ENCODE measurements at regions not wholly inside any gene's neighbourhood (a gene's known extent, or its start where the extent isn't known, plus 50 kb on each side); places are given as distances from the start of the nearest gene placed in this dataset.
A peak's percentile ranks its signal among the peaks of the same experiment; 100 is the strongest.

- Histone ChIP-seq H3K9me3 (replicated peaks; ENCODE audit: control insufficient read depth, insufficient read depth, low read length) (peaks cover 1% of the 10 kb centered on the region; the same call in 1 of the 3 replicates), H3K9ac (ENCODE audit: control insufficient read depth, insufficient read depth, low read length) (no peak overlapping the region), H3K27me3 (replicated peaks in 1 of 2; ENCODE audit: control insufficient read depth in 2 of 2, insufficient read depth in 2 of 2, low read length in 1 of 2) (no peaks in the 10 kb centered on the region), H3K36me3 (ENCODE audit: control insufficient read depth in 2 of 2, insufficient read depth in 2 of 2, low read length in 1 of 2) (no peaks in the 10 kb centered on the region; a peak in 1 of 4 replicates), H3K27ac (ENCODE audit: control insufficient read depth, insufficient read depth) (no peak overlapping the region), H2AFZ (ENCODE audit: control insufficient read depth, low read depth, low read length) (no peak overlapping the region), H3K4me1 (ENCODE audit: control insufficient read depth, insufficient read depth, low read length) (peaks cover 24% of the 10 kb centered on the region), H3K79me2 (ENCODE audit: control insufficient read depth, insufficient read depth, low read length) (no peaks in the 10 kb centered on the region), H3K4me2 (ENCODE audit: control insufficient read depth, insufficient read depth) (no peak overlapping the region), H4K20me1 (ENCODE audit: control insufficient read depth, insufficient read depth) (no peaks in the 10 kb centered on the region), H3K4me3 (no peak overlapping the region)
- in situ Hi-C loops (cut with MboI) = no loop called here
- no peak for DNase-seq (ENCODE audit: low read depth, low spot score)
- SMC1A ChIA-PET (ENCODE audit: uncharacterized antibody, unreplicated experiment) = interaction anchor here (0.6 kb wide), 1 partner anchor 178 kb away, joined by 3 read pairs; no protein-coding TSS in a partner anchor
- intact Hi-C loops (cut with micrococcal nuclease; ENCODE audit: unreplicated experiment) = loop anchor here (5.0 kb wide), 1 partner anchor 120 kb away; no protein-coding TSS in a partner anchor
- RAD21 ChIA-PET (ENCODE audit: unreplicated experiment) = interaction anchor here (1.9 kb wide), 1 partner anchor 17 kb away, joined by 7 read pairs; no protein-coding TSS in a partner anchor
- WGBS (ENCODE audit: insufficient coverage, insufficient replicate concordance, low lambda C conversion rate, missing lambda C conversion rate) = 76% methylated on average over 17 of the region's 17 CpGs
- no TSS peak for BruUV-seq (replicated peaks)
- no peak for FAIRE-seq
- POLR2A ChIA-PET = no interaction called here
- CTCF ChIA-PET = interaction anchor here (0.7 to 4.1 kb wide), 3 partner anchors 8 to 71 kb away, joined by 3 to 24 read pairs (median 8); no protein-coding TSS in a partner anchor
- no peak for ATAC-seq
- TF ChIP-seq BCL11A (IDR thresholded peaks at IDR 0.05; ENCODE audit: low read depth, low read length) (0 out of 2 replicates have a peak, but pooled peaks have one; percentile 5), MTA2 (IDR thresholded peaks at IDR 0.05; ENCODE audit: low read depth) (peak; percentile 62), BHLHE40 (IDR thresholded peaks at IDR 0.05; ENCODE audit: borderline replicate concordance in 1 of 2, low read depth in 2 of 2, low read length in 1 of 2) (0 out of 4 replicates have a peak, but pooled peaks of 1 of the 2 experiments have one; percentile 53), RELB (IDR thresholded peaks at IDR 0.05; ENCODE audit: low read depth) (0 out of 2 replicates have a peak, but pooled peaks have one; percentile 18), PAX5 (IDR thresholded peaks at IDR 0.05; ENCODE audit: borderline replicate concordance, low read depth, low read length) (no peak), EP300 (IDR thresholded peaks at IDR 0.05; ENCODE audit: borderline replicate concordance in 1 of 2, control insufficient read depth in 1 of 2, low read depth in 2 of 2, low read length in 2 of 2) (peak in 1 of 2 experiments; percentile 36; a peak in 1 of 4 replicates), MEF2B (IDR thresholded peaks at IDR 0.05; ENCODE audit: partially characterized antibody, poor library complexity, severe bottlenecking) (peak; percentile 85), RUNX3 (IDR thresholded peaks at IDR 0.05; ENCODE audit: low read length) (peak; percentile 49; the same call in 1 of the 2 replicates), RAD51 (IDR thresholded peaks at IDR 0.05) (peak; percentile 60), PBX3 (IDR thresholded peaks at IDR 0.05; ENCODE audit: insufficient replicate concordance, low read depth, low read length) (no peak), NFIC (IDR thresholded peaks at IDR 0.05; ENCODE audit: low read depth, low read length) (no peak), SIN3A (IDR thresholded peaks at IDR 0.05; ENCODE audit: low read depth, low read length) (no peak), ZSCAN29 (IDR thresholded peaks at IDR 0.05) (no peak), BACH1 (IDR thresholded peaks at IDR 0.05; ENCODE audit: borderline replicate concordance) (no peak), POLR2AphosphoS2 (IDR thresholded peaks at IDR 0.05; ENCODE audit: low read depth, low read length) (no peak), RELA (IDR thresholded peaks at IDR 0.05; ENCODE audit: borderline replicate concordance, partially characterized antibody) (no peak), CREB1 (IDR thresholded peaks at IDR 0.05; ENCODE audit: low read depth) (no peak)
- TF ChIP-seq, protein P1, sequence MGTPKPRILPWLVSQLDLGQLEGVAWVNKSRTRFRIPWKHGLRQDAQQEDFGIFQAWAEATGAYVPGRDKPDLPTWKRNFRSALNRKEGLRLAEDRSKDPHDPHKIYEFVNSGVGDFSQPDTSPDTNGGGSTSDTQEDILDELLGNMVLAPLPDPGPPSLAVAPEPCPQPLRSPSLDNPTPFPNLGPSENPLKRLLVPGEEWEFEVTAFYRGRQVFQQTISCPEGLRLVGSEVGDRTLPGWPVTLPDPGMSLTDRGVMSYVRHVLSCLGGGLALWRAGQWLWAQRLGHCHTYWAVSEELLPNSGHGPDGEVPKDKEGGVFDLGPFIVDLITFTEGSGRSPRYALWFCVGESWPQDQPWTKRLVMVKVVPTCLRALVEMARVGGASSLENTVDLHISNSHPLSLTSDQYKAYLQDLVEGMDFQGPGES (IDR thresholded peaks at IDR 0.05) = no peak
- TF ChIP-seq, protein P2, sequence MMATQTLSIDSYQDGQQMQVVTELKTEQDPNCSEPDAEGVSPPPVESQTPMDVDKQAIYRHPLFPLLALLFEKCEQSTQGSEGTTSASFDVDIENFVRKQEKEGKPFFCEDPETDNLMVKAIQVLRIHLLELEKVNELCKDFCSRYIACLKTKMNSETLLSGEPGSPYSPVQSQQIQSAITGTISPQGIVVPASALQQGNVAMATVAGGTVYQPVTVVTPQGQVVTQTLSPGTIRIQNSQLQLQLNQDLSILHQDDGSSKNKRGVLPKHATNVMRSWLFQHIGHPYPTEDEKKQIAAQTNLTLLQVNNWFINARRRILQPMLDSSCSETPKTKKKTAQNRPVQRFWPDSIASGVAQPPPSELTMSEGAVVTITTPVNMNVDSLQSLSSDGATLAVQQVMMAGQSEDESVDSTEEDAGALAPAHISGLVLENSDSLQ (IDR thresholded peaks at IDR 0.05) = peak; percentile 76
Observed at GRCh38 chr2:241967467-241968144, 98.1 kb downstream of the RTP5 start.
